OCI-LY1 (cell line): ENCODE measurements at regions not wholly inside any gene's neighbourhood (a gene's known extent, or its start where the extent isn't known, plus 50 kb on each side); places are given as distances from the start of the nearest gene placed in this dataset.
"Not testable (repeated sequence)": the region's sequence is repeated elsewhere in the genome, so short reads cannot be mapped to it uniquely, and the experiment has no call there.

Source experiments
- EZH2 ChIP-seq: fragments of 200-600 bp; sonication (generic), shearing (Covaris generic); IDR thresholded peaks from 2 replicates; pipeline ENCODE4 v1.8.0; 2017; ENCODE audit warnings: borderline replicate concordance, mixed run types, mild to moderate bottlenecking, antibody characterized with exemption, low read length, moderate library complexity, mixed read lengths
- TF ChIP-seq, protein P1 (sequence below): fragments of 200-600 bp; sonication (generic), shearing (Covaris generic); IDR thresholded peaks from 2 replicates; pipeline ENCODE4 v1.5.1; 2017; ENCODE audit warnings: mild to moderate bottlenecking, antibody characterized with exemption, low read length, moderate library complexity, mixed read lengths

- TF ChIP-seq, protein P1, sequence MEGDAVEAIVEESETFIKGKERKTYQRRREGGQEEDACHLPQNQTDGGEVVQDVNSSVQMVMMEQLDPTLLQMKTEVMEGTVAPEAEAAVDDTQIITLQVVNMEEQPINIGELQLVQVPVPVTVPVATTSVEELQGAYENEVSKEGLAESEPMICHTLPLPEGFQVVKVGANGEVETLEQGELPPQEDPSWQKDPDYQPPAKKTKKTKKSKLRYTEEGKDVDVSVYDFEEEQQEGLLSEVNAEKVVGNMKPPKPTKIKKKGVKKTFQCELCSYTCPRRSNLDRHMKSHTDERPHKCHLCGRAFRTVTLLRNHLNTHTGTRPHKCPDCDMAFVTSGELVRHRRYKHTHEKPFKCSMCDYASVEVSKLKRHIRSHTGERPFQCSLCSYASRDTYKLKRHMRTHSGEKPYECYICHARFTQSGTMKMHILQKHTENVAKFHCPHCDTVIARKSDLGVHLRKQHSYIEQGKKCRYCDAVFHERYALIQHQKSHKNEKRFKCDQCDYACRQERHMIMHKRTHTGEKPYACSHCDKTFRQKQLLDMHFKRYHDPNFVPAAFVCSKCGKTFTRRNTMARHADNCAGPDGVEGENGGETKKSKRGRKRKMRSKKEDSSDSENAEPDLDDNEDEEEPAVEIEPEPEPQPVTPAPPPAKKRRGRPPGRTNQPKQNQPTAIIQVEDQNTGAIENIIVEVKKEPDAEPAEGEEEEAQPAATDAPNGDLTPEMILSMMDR: not testable (repeated sequence)
- TF ChIP-seq EZH2: not testable (repeated sequence)
Observed at GRCh38 chr9:62804314-62804713, 1614.5 kb downstream of the SPATA31A7 start.
